WTC11 (cell line): ENCODE measurements at regions not wholly inside any gene's neighbourhood (a gene's known extent, or its start where the extent isn't known, plus 50 kb on each side); places are given as distances from the start of the nearest gene placed in this dataset.

Source experiments
- ATAC-seq: fragments of 200-7000 bp; cut with Tn5 transposase; 2 replicates; pipeline ENCODE4 v1.10.0; 2021; ENCODE audit warnings: mild to moderate bottlenecking, moderate library complexity
- CTCF ChIA-PET: fragments of 300-600 bp; sonication (Branson Sonifier 250); formaldehyde crosslinking; loops from one replicate; lab custom pipeline; 2021; ENCODE audit warnings: antibody characterized with exemption; lab: Charles Lee
- POLR2A ChIA-PET: fragments of 350-600 bp; sonication (Branson Sonifier 250); formaldehyde crosslinking; loops from one replicate; lab custom pipeline; 2021; ENCODE audit warnings: antibody characterized with exemption; lab: Charles Lee
- DNase-seq: peaks from one replicate; pipeline ENCODE4 v3.0.0; 2021; ENCODE audit warnings: low spot score
- H3K27ac Mint-ChIP-seq: 2 replicates; pipeline ENCODE4 v1.8.0; 2021; ENCODE audit warnings: mixed read lengths
- H3K27me3 Mint-ChIP-seq: 2 replicates; pipeline ENCODE4 v1.8.0; 2021; ENCODE audit warnings: low read depth, mild to moderate bottlenecking, moderate library complexity, mixed read lengths
- H3K36me3 Mint-ChIP-seq: 2 replicates; pipeline ENCODE4 v1.8.0; 2021; ENCODE audit warnings: mixed read lengths
- H3K4me1 Mint-ChIP-seq: 2 replicates; pipeline ENCODE4 v1.8.0; 2022; ENCODE audit warnings: mixed read lengths
- H3K4me3 Mint-ChIP-seq: 2 replicates; pipeline ENCODE4 v1.8.0; 2021; ENCODE audit warnings: mild to moderate bottlenecking, moderate library complexity, mixed read lengths
- H3K9me3 Mint-ChIP-seq: 2 replicates; pipeline ENCODE4 v1.8.0; 2021; ENCODE audit warnings: mixed read lengths
- CDX4 ChIP-seq: fragments of 250-450 bp; sonication (Bioruptor Pico); IDR thresholded peaks from 2 replicates; pipeline ENCODE4 v1.9.0; 2021; ENCODE audit warnings: moderate library complexity, mild to moderate bottlenecking, inconsistent platforms, borderline replicate concordance
- CTCF ChIP-seq: fragments of 200-600 bp; IDR thresholded peaks from 2 replicates; pipeline ENCODE4 v1.8.0; 2022; ENCODE audit warnings: antibody characterized with exemption
- FOXP1 ChIP-seq: sonication (generic); formaldehyde crosslinking; IDR thresholded peaks from 2 replicates; pipeline ENCODE4 v1.8.0; 2022; ENCODE audit warnings: missing genetic modification reagents, mild to moderate bottlenecking, moderate library complexity, borderline replicate concordance
- IRF2 ChIP-seq: sonication (generic); formaldehyde crosslinking; IDR thresholded peaks from 2 replicates; pipeline ENCODE4 v1.8.0; 2022; ENCODE audit warnings: low read depth, missing genetic modification reagents, borderline replicate concordance
- MYBL2 ChIP-seq: sonication (generic); formaldehyde crosslinking; IDR thresholded peaks from 2 replicates; pipeline ENCODE4 v1.8.1; 2023; ENCODE audit warnings: mild to moderate bottlenecking, moderate library complexity, missing genetic modification reagents
- SMAD3 ChIP-seq: sonication (generic); formaldehyde crosslinking; IDR thresholded peaks from 2 replicates; pipeline ENCODE4 v1.8.0; 2022; ENCODE audit warnings: missing genetic modification reagents, mild to moderate bottlenecking, borderline replicate concordance
- SMAD4 ChIP-seq: sonication (generic); formaldehyde crosslinking; IDR thresholded peaks from 2 replicates; pipeline ENCODE4 v1.8.0; 2022; ENCODE audit warnings: mild to moderate bottlenecking, missing genetic modification reagents
- TCF7 ChIP-seq: sonication (generic); formaldehyde crosslinking; IDR thresholded peaks from 2 replicates; pipeline ENCODE4 v1.8.0; 2022; ENCODE audit warnings: mild to moderate bottlenecking, low read depth, missing genetic modification reagents, moderate library complexity
- USF1 ChIP-seq: sonication (generic); formaldehyde crosslinking; IDR thresholded peaks from 2 replicates; pipeline ENCODE4 v1.8.0; 2022; ENCODE audit warnings: mild to moderate bottlenecking, missing genetic modification reagents
- ZNF263 ChIP-seq: sonication (generic); formaldehyde crosslinking; IDR thresholded peaks from 2 replicates; pipeline ENCODE4 v1.8.1; 2022; ENCODE audit warnings: low read depth, mild to moderate bottlenecking, moderate library complexity, missing genetic modification reagents
- ZNF512 ChIP-seq: sonication (generic); formaldehyde crosslinking; IDR thresholded peaks from 2 replicates; pipeline ENCODE4 v1.8.1; 2022; ENCODE audit warnings: missing genetic modification reagents, borderline replicate concordance
- TF ChIP-seq, protein P1 (sequence below): sonication (generic); formaldehyde crosslinking; IDR thresholded peaks from 2 replicates; pipeline ENCODE4 v1.8.1; 2023; ENCODE audit warnings: mild to moderate bottlenecking, missing genetic modification reagents
- TF ChIP-seq, protein P2 (sequence below): fragments of 250-450 bp; sonication (Bioruptor Pico); IDR thresholded peaks from 2 replicates; pipeline ENCODE4 v1.9.0; 2021; ENCODE audit warnings: mild to moderate bottlenecking
- TF ChIP-seq, protein P3 (sequence below): fragments of 250-450 bp; sonication (Bioruptor Pico); IDR thresholded peaks from 2 replicates; pipeline ENCODE4 v2.1.2; 2022; ENCODE audit warnings: mild to moderate bottlenecking, moderate library complexity
- TF ChIP-seq, protein P4 (sequence below): fragments of 250-450 bp; sonication (Bioruptor Pico); IDR thresholded peaks from 2 replicates; pipeline ENCODE4 v1.9.0; 2021; ENCODE audit warnings: mild to moderate bottlenecking

GRCh38 chr11:92916299-92916698 is 53.2 kb upstream of the MTNR1B start (continued):
- TF ChIP-seq, protein P1, sequence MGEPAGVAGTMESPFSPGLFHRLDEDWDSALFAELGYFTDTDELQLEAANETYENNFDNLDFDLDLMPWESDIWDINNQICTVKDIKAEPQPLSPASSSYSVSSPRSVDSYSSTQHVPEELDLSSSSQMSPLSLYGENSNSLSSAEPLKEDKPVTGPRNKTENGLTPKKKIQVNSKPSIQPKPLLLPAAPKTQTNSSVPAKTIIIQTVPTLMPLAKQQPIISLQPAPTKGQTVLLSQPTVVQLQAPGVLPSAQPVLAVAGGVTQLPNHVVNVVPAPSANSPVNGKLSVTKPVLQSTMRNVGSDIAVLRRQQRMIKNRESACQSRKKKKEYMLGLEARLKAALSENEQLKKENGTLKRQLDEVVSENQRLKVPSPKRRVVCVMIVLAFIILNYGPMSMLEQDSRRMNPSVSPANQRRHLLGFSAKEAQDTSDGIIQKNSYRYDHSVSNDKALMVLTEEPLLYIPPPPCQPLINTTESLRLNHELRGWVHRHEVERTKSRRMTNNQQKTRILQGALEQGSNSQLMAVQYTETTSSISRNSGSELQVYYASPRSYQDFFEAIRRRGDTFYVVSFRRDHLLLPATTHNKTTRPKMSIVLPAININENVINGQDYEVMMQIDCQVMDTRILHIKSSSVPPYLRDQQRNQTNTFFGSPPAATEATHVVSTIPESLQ = no peak

DNA sequence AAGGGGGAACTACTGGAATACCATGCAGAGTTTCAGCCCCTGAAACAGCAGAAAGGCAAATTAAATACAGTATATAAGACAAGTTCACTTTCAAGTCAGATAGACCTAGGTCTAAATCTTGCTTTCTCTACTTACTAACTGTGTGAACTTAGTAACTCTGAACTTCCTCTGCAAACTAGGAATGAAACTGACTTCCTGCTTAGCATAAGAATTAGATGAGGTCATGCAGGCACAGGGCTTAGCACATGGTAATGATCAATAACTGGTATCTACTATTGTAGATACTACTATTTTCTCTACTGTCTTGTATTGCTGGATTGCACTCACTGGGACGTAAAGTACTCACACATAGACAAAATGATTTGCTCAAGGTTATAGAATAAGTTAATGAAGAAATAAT is 51.5 kb upstream of the MTNR1B start:
- TF ChIP-seq FOXP1 (CRISPR knock-in tag) = no peak

DNA sequence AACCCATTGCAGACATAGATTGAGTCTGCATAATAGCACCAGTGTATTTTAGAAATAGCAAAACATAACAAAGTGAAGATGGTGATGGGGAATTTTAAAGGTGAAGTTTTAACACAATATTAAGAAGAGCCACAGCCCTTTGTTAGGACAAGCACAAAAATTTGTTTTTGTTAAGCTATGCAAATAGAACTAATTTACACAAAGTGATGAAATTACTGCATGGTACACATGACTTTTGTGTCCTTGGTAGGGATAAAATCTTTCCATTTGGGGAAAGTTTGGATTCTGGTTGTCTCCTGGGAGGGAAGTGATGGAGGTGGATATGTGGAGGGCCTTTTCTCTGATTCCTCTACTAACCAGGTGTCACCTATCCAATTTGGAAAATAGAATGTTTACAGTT is 50.4 kb upstream of the MTNR1B start:
- Mint-ChIP-seq H3K27me3 (no peaks in the 10 kb centered on the region; the same call in 1 of the 2 replicates), H3K4me1 (peaks cover 24% of the 10 kb centered on the region), H3K4me3 (no peak overlapping the region), H3K27ac (no peak overlapping the region), H3K9me3 (peaks cover 13% of the 10 kb centered on the region), H3K36me3 (peaks cover 4% of the 10 kb centered on the region)
- no peak for DNase-seq
- no peak for TF ChIP-seq IRF2 (CRISPR knock-in tag)
- no peak for TF ChIP-seq SMAD3
- no peak for TF ChIP-seq CTCF
- TF ChIP-seq, protein P2, sequence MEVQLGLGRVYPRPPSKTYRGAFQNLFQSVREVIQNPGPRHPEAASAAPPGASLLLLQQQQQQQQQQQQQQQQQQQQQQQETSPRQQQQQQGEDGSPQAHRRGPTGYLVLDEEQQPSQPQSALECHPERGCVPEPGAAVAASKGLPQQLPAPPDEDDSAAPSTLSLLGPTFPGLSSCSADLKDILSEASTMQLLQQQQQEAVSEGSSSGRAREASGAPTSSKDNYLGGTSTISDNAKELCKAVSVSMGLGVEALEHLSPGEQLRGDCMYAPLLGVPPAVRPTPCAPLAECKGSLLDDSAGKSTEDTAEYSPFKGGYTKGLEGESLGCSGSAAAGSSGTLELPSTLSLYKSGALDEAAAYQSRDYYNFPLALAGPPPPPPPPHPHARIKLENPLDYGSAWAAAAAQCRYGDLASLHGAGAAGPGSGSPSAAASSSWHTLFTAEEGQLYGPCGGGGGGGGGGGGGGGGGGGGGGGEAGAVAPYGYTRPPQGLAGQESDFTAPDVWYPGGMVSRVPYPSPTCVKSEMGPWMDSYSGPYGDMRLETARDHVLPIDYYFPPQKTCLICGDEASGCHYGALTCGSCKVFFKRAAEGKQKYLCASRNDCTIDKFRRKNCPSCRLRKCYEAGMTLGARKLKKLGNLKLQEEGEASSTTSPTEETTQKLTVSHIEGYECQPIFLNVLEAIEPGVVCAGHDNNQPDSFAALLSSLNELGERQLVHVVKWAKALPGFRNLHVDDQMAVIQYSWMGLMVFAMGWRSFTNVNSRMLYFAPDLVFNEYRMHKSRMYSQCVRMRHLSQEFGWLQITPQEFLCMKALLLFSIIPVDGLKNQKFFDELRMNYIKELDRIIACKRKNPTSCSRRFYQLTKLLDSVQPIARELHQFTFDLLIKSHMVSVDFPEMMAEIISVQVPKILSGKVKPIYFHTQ (CRISPR knock-in tag) = no peak
- no peak for TF ChIP-seq MYBL2 (CRISPR knock-in tag)
- TF ChIP-seq SMAD4 (CRISPR knock-in tag) = no peak
- no peak for TF ChIP-seq USF1 (CRISPR knock-in tag)
- no peak for TF ChIP-seq TCF7
- TF ChIP-seq, protein P3, sequence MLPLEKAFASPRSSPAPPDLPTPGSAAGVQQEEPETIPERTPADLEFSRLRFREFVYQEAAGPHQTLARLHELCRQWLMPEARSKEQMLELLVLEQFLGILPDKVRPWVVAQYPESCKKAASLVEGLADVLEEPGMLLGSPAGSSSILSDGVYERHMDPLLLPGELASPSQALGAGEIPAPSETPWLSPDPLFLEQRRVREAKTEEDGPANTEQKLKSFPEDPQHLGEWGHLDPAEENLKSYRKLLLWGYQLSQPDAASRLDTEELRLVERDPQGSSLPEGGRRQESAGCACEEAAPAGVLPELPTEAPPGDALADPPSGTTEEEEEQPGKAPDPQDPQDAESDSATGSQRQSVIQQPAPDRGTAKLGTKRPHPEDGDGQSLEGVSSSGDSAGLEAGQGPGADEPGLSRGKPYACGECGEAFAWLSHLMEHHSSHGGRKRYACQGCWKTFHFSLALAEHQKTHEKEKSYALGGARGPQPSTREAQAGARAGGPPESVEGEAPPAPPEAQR (CRISPR knock-in tag) = no peak
- TF ChIP-seq ZNF512 = no peak
- TF ChIP-seq, protein P4, sequence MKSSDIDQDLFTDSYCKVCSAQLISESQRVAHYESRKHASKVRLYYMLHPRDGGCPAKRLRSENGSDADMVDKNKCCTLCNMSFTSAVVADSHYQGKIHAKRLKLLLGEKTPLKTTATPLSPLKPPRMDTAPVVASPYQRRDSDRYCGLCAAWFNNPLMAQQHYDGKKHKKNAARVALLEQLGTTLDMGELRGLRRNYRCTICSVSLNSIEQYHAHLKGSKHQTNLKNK (CRISPR knock-in tag) = no peak
- no peak for TF ChIP-seq ZNF263
- no peak for TF ChIP-seq CDX4 (CRISPR knock-in tag)
- POLR2A ChIA-PET = no interaction called here
- no peak for ATAC-seq
- CTCF ChIA-PET = no interaction called here

More for the DNA sequence above, 51.5 kb upstream of the MTNR1B start:
- ChIA-PET POLR2A (no interaction called here), CTCF (no interaction called here)
- Mint-ChIP-seq H3K4me1 (peaks cover 24% of the 10 kb centered on the region), H3K27ac (no peak overlapping the region), H3K4me3 (no peak overlapping the region), H3K36me3 (no peaks in the 10 kb centered on the region), H3K9me3 (peaks cover 3% of the 10 kb centered on the region), H3K27me3 (no peaks in the 10 kb centered on the region; the same call in 1 of the 2 replicates)
- ATAC-seq (no peak), DNase-seq (no peak)
